ENCODE measurements at regions not wholly inside any gene's neighbourhood (a gene's known extent, or its start where the extent isn't known, plus 50 kb on each side); places are given as distances from the start of the nearest gene placed in this dataset.

GRCh38 chr20:40920291-40920690 lies 108.3 kb upstream of the TOP1 start:
- Mint-ChIP-seq H3K4me1 (ENCODE audit: low read depth) (no peaks in the 10 kb centered on the region), H3K4me3 (no peak overlapping the region), H3K36me3 (ENCODE audit: low read depth) (no peaks in the 10 kb centered on the region), H3K9me3 (peaks cover 3% of the 10 kb centered on the region), H3K27ac (no peak overlapping the region), H3K27me3 (no peaks in the 10 kb centered on the region)
- ChIA-PET POLR2A (no interaction called here), CTCF (no interaction called here)
- no peaks in the 10 kb centered on the region for H3K27me3 ChIP-seq (ENCODE audit: control insufficient read depth in 1 of 2, insufficient read depth in 2 of 2, low read length in 2 of 2)
- TF ChIP-seq, protein P1, sequence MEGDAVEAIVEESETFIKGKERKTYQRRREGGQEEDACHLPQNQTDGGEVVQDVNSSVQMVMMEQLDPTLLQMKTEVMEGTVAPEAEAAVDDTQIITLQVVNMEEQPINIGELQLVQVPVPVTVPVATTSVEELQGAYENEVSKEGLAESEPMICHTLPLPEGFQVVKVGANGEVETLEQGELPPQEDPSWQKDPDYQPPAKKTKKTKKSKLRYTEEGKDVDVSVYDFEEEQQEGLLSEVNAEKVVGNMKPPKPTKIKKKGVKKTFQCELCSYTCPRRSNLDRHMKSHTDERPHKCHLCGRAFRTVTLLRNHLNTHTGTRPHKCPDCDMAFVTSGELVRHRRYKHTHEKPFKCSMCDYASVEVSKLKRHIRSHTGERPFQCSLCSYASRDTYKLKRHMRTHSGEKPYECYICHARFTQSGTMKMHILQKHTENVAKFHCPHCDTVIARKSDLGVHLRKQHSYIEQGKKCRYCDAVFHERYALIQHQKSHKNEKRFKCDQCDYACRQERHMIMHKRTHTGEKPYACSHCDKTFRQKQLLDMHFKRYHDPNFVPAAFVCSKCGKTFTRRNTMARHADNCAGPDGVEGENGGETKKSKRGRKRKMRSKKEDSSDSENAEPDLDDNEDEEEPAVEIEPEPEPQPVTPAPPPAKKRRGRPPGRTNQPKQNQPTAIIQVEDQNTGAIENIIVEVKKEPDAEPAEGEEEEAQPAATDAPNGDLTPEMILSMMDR (IDR thresholded peaks at IDR 0.05): no peak
- no peak for DNase-seq
- H3K9me3 ChIP-seq (ENCODE audit: control insufficient read depth in 1 of 2, insufficient read depth in 1 of 2, low read length in 2 of 2): no peaks in the 10 kb centered on the region
- H3K4me1 ChIP-seq (ENCODE audit: insufficient read depth, low read length): no peaks in the 10 kb centered on the region
- no peak overlapping the region for H3K27ac ChIP-seq (ENCODE audit: low read depth in 1 of 2, low read length in 2 of 2)
- no peak for ATAC-seq (ENCODE audit: poor library complexity)
- intact Hi-C loops (cut with DNase I, micrococcal nuclease): no loop called here
- no peaks in the 10 kb centered on the region for H3K36me3 ChIP-seq (ENCODE audit: insufficient read depth, low read length)
- no peak overlapping the region for H3K4me3 ChIP-seq (ENCODE audit: low read length)

GRCh38 chr20:40922865-40923264 lies 105.8 kb upstream of the TOP1 start:
- no peaks in the 10 kb centered on the region for H3K4me1 ChIP-seq (ENCODE audit: insufficient read depth, low read length)
- POLR2A ChIA-PET: no interaction called here
- CTCF ChIA-PET: no interaction called here
- H3K36me3 ChIP-seq (ENCODE audit: insufficient read depth, low read length): no peaks in the 10 kb centered on the region
- H3K9me3 ChIP-seq (ENCODE audit: control insufficient read depth in 1 of 2, insufficient read depth in 1 of 2, low read length in 2 of 2): no peaks in the 10 kb centered on the region
- H3K27ac ChIP-seq (ENCODE audit: low read depth in 1 of 2, low read length in 2 of 2): no peak overlapping the region
- Mint-ChIP-seq H3K4me1 (ENCODE audit: low read depth) (no peaks in the 10 kb centered on the region), H3K27me3 (no peaks in the 10 kb centered on the region), H3K36me3 (ENCODE audit: low read depth) (no peaks in the 10 kb centered on the region), H3K9me3 (no peaks in the 10 kb centered on the region), H3K27ac (no peak overlapping the region), H3K4me3 (no peak overlapping the region)
- DNase-seq (no peak), ATAC-seq (ENCODE audit: poor library complexity) (no peak)
- TF ChIP-seq, protein P1 (IDR thresholded peaks at IDR 0.05): no peak
- no peaks in the 10 kb centered on the region for H3K27me3 ChIP-seq (ENCODE audit: control insufficient read depth in 1 of 2, insufficient read depth in 2 of 2, low read length in 2 of 2)
- no peak overlapping the region for H3K4me3 ChIP-seq (ENCODE audit: low read length)
- intact Hi-C loops (cut with DNase I, micrococcal nuclease): no loop called here

DNA sequence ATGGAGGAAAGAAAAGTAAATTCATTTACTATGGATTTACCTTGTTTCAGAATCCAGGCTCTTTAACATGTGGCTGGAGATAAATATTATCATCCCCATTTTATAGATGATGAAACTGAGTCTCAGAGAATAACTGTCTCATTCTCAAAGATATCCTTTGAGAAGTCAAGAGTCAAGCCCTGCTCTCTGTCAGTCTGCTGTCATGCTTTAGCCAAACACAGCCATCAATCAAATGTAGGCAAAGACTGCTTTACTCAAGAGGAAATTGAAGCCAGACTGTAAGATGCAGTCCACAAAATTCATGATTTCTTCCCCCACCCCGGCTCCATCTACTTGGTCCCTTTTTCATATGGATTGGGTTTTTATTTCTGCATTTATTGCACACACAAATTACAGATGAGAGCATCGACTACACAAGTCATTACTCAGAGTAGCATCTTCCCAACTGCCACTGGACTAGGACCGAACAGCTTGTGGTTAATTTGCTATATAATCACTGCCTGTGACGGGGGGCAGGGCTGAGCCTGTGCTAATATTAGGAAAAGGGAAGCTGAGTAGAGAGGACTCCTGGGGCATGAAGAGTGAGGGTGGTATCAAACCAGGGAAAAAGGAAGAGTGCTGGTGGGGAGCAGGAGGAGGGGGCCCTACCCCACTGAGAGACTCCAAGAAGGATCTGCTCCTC lies 102.7 kb upstream of the TOP1 start:
- Histone ChIP-seq H3K4me3 (ENCODE audit: low read length) (no peak overlapping the region), H3K27ac (ENCODE audit: low read depth in 1 of 2, low read length in 2 of 2) (no peak overlapping the region), H3K9me3 (ENCODE audit: control insufficient read depth in 1 of 2, insufficient read depth in 1 of 2, low read length in 2 of 2) (no peaks in the 10 kb centered on the region), H3K4me1 (ENCODE audit: insufficient read depth, low read length) (no peaks in the 10 kb centered on the region), H3K36me3 (ENCODE audit: insufficient read depth, low read length) (no peaks in the 10 kb centered on the region), H3K27me3 (ENCODE audit: control insufficient read depth in 1 of 2, insufficient read depth in 2 of 2, low read length in 2 of 2) (no peaks in the 10 kb centered on the region)
- H3K9me3 Mint-ChIP-seq: no peaks in the 10 kb centered on the region
- ChIA-PET POLR2A (no interaction called here), CTCF (no interaction called here)
- ATAC-seq (ENCODE audit: poor library complexity) (no peak), DNase-seq (no peak)
- H3K27ac Mint-ChIP-seq: no peak overlapping the region
- TF ChIP-seq, protein P1 (IDR thresholded peaks at IDR 0.05): no peak
- intact Hi-C loops (cut with DNase I, micrococcal nuclease): no loop called here
- no peaks in the 10 kb centered on the region for H3K36me3 Mint-ChIP-seq (ENCODE audit: low read depth)
- H3K4me3 Mint-ChIP-seq: no peak overlapping the region
- H3K27me3 Mint-ChIP-seq: no peaks in the 10 kb centered on the region
- no peaks in the 10 kb centered on the region for H3K4me1 Mint-ChIP-seq (ENCODE audit: low read depth)

Measured in CD4-positive, alpha-beta T cell (primary cell).